ENCODE measurements at regions not wholly inside any gene's neighbourhood (a gene's known extent, or its start where the extent isn't known, plus 50 kb on each side); places are given as distances from the start of the nearest gene placed in this dataset.

DNA sequence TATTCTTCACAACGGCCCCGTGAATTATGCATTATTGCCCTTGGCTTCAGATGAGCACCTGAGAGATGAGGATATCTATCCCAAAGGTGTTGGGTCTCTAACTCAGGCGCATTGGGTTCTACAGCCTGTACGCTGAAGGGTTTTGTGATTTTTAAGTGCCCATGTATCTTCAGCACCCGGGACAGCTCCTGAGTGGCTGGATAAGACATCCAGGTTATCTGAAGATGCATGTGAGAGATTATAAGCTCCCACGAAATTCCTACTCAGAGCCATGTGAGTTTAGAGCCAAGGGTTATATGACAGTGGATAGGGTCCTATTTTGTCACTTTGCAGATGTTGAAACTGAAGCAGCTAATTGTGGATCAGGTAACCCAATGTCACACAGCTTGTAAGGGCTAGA is 612.3 kb upstream of the EEF2KMT start:
- TF ChIP-seq POLR2A (IDR thresholded peaks at IDR 0.05), result no peak
- TF ChIP-seq, protein P1, sequence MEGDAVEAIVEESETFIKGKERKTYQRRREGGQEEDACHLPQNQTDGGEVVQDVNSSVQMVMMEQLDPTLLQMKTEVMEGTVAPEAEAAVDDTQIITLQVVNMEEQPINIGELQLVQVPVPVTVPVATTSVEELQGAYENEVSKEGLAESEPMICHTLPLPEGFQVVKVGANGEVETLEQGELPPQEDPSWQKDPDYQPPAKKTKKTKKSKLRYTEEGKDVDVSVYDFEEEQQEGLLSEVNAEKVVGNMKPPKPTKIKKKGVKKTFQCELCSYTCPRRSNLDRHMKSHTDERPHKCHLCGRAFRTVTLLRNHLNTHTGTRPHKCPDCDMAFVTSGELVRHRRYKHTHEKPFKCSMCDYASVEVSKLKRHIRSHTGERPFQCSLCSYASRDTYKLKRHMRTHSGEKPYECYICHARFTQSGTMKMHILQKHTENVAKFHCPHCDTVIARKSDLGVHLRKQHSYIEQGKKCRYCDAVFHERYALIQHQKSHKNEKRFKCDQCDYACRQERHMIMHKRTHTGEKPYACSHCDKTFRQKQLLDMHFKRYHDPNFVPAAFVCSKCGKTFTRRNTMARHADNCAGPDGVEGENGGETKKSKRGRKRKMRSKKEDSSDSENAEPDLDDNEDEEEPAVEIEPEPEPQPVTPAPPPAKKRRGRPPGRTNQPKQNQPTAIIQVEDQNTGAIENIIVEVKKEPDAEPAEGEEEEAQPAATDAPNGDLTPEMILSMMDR (IDR thresholded peaks at IDR 0.05 in 4 of 5, conservative IDR thresholded peaks at IDR 0.05 in 1 of 5), result no peak
